ENCODE measurements at regions not wholly inside any gene's neighbourhood (a gene's known extent, or its start where the extent isn't known, plus 50 kb on each side); places are given as distances from the start of the nearest gene placed in this dataset.

GRCh38 chr20:40753472-40753871 lies 64.4 kb upstream of the MAFB start:
- TF ChIP-seq CTCF (IDR thresholded peaks at IDR 0.05; ENCODE audit: control extremely low read depth in 1 of 3, insufficient read depth in 1 of 3, low read depth in 1 of 3, low read length in 3 of 3) = no peak
- no peak for TF ChIP-seq POLR2AphosphoS5 (IDR thresholded peaks at IDR 0.05; ENCODE audit: low read depth, low read length)
- no peak for TF ChIP-seq BRCA1 (IDR thresholded peaks at IDR 0.05; ENCODE audit: low read depth, low read length)
- no peak for TF ChIP-seq POLR2A (IDR thresholded peaks at IDR 0.05; ENCODE audit: control extremely low read depth in 1 of 2, low read depth in 2 of 2, low read length in 2 of 2)
- no peak for TF ChIP-seq GABPA (IDR thresholded peaks at IDR 0.05; ENCODE audit: borderline replicate concordance, insufficient read depth, low read length)
- no peak for TF ChIP-seq MAFK (IDR thresholded peaks at IDR 0.05; ENCODE audit: low read depth, low read length)
- no peak for TF ChIP-seq JUND (IDR thresholded peaks at IDR 0.05; ENCODE audit: low read length)
- no peak for TF ChIP-seq JUN (IDR thresholded peaks at IDR 0.05; ENCODE audit: low read depth, low read length)
- no peak for TF ChIP-seq EZH2 (IDR thresholded peaks at IDR 0.05; ENCODE audit: low read depth, low read length, severe bottlenecking)
- TF ChIP-seq CBX5 (IDR thresholded peaks at IDR 0.05; ENCODE audit: low read depth, low read length) = no peak
- TF ChIP-seq TAF1 (IDR thresholded peaks at IDR 0.05; ENCODE audit: low read depth, low read length) = no peak
- no peak for TF ChIP-seq CHD2 (IDR thresholded peaks at IDR 0.05; ENCODE audit: low read length)
- TF ChIP-seq ZNF274 (IDR thresholded peaks at IDR 0.05; ENCODE audit: borderline replicate concordance, extremely low read depth, low read length) = no peak
- no peak for TF ChIP-seq SP4 (IDR thresholded peaks at IDR 0.05; ENCODE audit: low read length)
